ENCODE measurements at regions not wholly inside any gene's neighbourhood (a gene's known extent, or its start where the extent isn't known, plus 50 kb on each side); places are given as distances from the start of the nearest gene placed in this dataset.
"Not testable (repeated sequence)": the region's sequence is repeated elsewhere in the genome, so short reads cannot be mapped to it uniquely, and the experiment has no call there.

DNA sequence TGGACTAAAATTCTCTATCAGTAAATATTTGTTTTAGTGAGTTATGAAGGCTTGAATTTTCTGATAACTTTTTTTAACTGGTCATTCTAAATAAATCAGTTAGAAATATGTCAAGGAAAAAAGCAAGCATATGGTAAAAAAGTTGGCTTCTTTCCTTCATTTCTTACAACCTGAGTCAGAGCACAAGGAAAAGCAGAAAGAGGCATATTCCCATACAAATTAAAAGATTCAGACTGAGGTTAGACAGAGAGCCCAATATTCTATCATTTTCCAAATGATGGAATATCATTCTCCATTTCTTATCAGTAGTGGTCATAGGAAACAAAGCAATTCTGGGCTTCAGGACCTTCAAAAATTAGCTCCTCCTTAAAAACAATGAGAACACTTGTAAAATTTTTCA, 732.1 kb downstream of the MAT2B start:
- TF ChIP-seq, protein P1, sequence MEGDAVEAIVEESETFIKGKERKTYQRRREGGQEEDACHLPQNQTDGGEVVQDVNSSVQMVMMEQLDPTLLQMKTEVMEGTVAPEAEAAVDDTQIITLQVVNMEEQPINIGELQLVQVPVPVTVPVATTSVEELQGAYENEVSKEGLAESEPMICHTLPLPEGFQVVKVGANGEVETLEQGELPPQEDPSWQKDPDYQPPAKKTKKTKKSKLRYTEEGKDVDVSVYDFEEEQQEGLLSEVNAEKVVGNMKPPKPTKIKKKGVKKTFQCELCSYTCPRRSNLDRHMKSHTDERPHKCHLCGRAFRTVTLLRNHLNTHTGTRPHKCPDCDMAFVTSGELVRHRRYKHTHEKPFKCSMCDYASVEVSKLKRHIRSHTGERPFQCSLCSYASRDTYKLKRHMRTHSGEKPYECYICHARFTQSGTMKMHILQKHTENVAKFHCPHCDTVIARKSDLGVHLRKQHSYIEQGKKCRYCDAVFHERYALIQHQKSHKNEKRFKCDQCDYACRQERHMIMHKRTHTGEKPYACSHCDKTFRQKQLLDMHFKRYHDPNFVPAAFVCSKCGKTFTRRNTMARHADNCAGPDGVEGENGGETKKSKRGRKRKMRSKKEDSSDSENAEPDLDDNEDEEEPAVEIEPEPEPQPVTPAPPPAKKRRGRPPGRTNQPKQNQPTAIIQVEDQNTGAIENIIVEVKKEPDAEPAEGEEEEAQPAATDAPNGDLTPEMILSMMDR (IDR thresholded peaks at IDR 0.05; ENCODE audit: insufficient read depth, low read length, poor library complexity, severe bottlenecking) = no peak
- no peak for TF ChIP-seq EZH2phosphoT487 (conservative IDR thresholded peaks at IDR 0.05; ENCODE audit: low read length)
- Histone ChIP-seq H3K9me3 (ENCODE audit: insufficient read depth, low read length) (no peaks in the 10 kb centered on the region), H3K9ac (ENCODE audit: low read length) (no peak overlapping the region), H3K27ac (ENCODE audit: low read depth, low read length) (no peak overlapping the region), H3F3A (ENCODE audit: insufficient read depth) (no peaks in the 10 kb centered on the region), H4K20me1 (ENCODE audit: low read depth, low read length) (no peaks in the 10 kb centered on the region), H2AFZ (ENCODE audit: low read depth, low read length, severe bottlenecking) (no peak overlapping the region), H3K36me3 (ENCODE audit: low read length) (no peaks in the 10 kb centered on the region), H3K4me3 (ENCODE audit: insufficient read depth, low read length, poor library complexity, severe bottlenecking) (no peak overlapping the region), H3K27me3 (ENCODE audit: low read length) (no peaks in the 10 kb centered on the region), H3K79me2 (ENCODE audit: insufficient read depth, low read length) (no peaks in the 10 kb centered on the region), H3K4me2 (ENCODE audit: low read depth, low read length, poor library complexity, severe bottlenecking) (no peak overlapping the region), H3K9me2 (replicated peaks; ENCODE audit: insufficient read depth, low read length) (no peaks in the 10 kb centered on the region)

GRCh38 chr5:164251781-164252180, 746.4 kb downstream of the MAT2B start:
- not testable (repeated sequence) for H3K9me3 ChIP-seq (ENCODE audit: insufficient read depth, low read length)

DNA sequence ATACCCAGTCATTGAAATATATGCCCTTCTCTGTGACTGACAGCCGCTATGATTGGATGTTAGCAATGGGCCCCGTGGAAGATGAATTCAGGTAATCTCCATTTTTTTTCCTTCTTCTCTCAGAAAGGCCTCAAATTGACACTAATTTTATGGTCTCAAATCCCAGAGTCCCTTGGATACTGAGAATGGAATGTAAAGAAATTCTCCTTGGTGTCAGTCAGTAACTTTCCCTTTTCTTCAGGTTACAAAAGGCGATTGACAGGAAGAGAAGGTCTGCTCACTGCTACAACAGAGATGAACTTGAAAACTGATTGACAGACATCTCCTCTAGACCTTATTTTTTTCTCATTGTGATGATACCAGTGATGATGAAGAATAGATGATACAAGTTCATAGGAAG, 748.3 kb downstream of the MAT2B start:
- H3K9me3 ChIP-seq (ENCODE audit: insufficient read depth, low read length) = no peaks in the 10 kb centered on the region
- no peak for TF ChIP-seq EZH2phosphoT487 (conservative IDR thresholded peaks at IDR 0.05; ENCODE audit: low read length)
- TF ChIP-seq, protein P1 (IDR thresholded peaks at IDR 0.05; ENCODE audit: insufficient read depth, low read length, poor library complexity, severe bottlenecking) = no peak
- H3K36me3 ChIP-seq (ENCODE audit: low read length) = no peaks in the 10 kb centered on the region
- H3K27me3 ChIP-seq (ENCODE audit: low read length) = no peaks in the 10 kb centered on the region
- H4K20me1 ChIP-seq (ENCODE audit: low read depth, low read length) = no peaks in the 10 kb centered on the region
- H3K9me2 ChIP-seq (replicated peaks; ENCODE audit: insufficient read depth, low read length) = no peaks in the 10 kb centered on the region
- H3K4me2 ChIP-seq (ENCODE audit: low read depth, low read length, poor library complexity, severe bottlenecking) = no peak overlapping the region
- H3K79me2 ChIP-seq (ENCODE audit: insufficient read depth, low read length) = no peaks in the 10 kb centered on the region
- no peak overlapping the region for H3K4me3 ChIP-seq (ENCODE audit: insufficient read depth, low read length, poor library complexity, severe bottlenecking)
- H3K9ac ChIP-seq (ENCODE audit: low read length) = no peak overlapping the region
- H2AFZ ChIP-seq (ENCODE audit: low read depth, low read length, severe bottlenecking) = no peak overlapping the region
- no peak overlapping the region for H3K27ac ChIP-seq (ENCODE audit: low read depth, low read length)
- no peaks in the 10 kb centered on the region for H3F3A ChIP-seq (ENCODE audit: insufficient read depth)

More at GRCh38 chr5:164251781-164252180, 746.4 kb downstream of the MAT2B start:
- not testable (repeated sequence) for H3K36me3 ChIP-seq (ENCODE audit: low read length); H2AFZ ChIP-seq (ENCODE audit: low read depth, low read length, severe bottlenecking); H3K27ac ChIP-seq (ENCODE audit: low read depth, low read length); H4K20me1 ChIP-seq (ENCODE audit: low read depth, low read length); H3K9ac ChIP-seq (ENCODE audit: low read length); H3K4me3 ChIP-seq (ENCODE audit: insufficient read depth, low read length, poor library complexity, severe bottlenecking); H3K27me3 ChIP-seq (ENCODE audit: low read length); H3K4me2 ChIP-seq (ENCODE audit: low read depth, low read length, poor library complexity, severe bottlenecking); H3K79me2 ChIP-seq (ENCODE audit: insufficient read depth, low read length); H3K9me2 ChIP-seq (replicated peaks; ENCODE audit: insufficient read depth, low read length); H3F3A ChIP-seq (ENCODE audit: insufficient read depth)

- no peaks in the 10 kb centered on the region for H3F3A ChIP-seq (ENCODE audit: insufficient read depth)
- no peaks in the 10 kb centered on the region for H4K20me1 ChIP-seq (ENCODE audit: low read depth, low read length)
- no peak overlapping the region for H3K4me2 ChIP-seq (ENCODE audit: low read depth, low read length, poor library complexity, severe bottlenecking)
- no peaks in the 10 kb centered on the region for H3K27me3 ChIP-seq (ENCODE audit: low read length)
- no peaks in the 10 kb centered on the region for H3K9me3 ChIP-seq (ENCODE audit: insufficient read depth, low read length)
- H2AFZ ChIP-seq (ENCODE audit: low read depth, low read length, severe bottlenecking) = no peak overlapping the region
- H3K9ac ChIP-seq (ENCODE audit: low read length) = no peak overlapping the region
- H3K79me2 ChIP-seq (ENCODE audit: insufficient read depth, low read length) = no peaks in the 10 kb centered on the region
- H3K36me3 ChIP-seq (ENCODE audit: low read length) = no peaks in the 10 kb centered on the region
- H3K27ac ChIP-seq (ENCODE audit: low read depth, low read length) = no peak overlapping the region
- no peak for TF ChIP-seq EZH2phosphoT487 (conservative IDR thresholded peaks at IDR 0.05; ENCODE audit: low read length)
- TF ChIP-seq, protein P1 (IDR thresholded peaks at IDR 0.05; ENCODE audit: insufficient read depth, low read length, poor library complexity, severe bottlenecking) = no peak
- no peak overlapping the region for H3K4me3 ChIP-seq (ENCODE audit: insufficient read depth, low read length, poor library complexity, severe bottlenecking)
- H3K9me2 ChIP-seq (replicated peaks; ENCODE audit: insufficient read depth, low read length) = no peaks in the 10 kb centered on the region
These were observed 750.3 kb downstream of the MAT2B start for GRCh38 chr5:164255598-164256213.

All from SU-DHL-6 (cell line).